SH-SY5Y (cell line): ENCODE measurements at regions not wholly inside any gene's neighbourhood (a gene's known extent, or its start where the extent isn't known, plus 50 kb on each side); places are given as distances from the start of the nearest gene placed in this dataset.

Experiments
- GATA2 ChIP-seq: IDR thresholded peaks from 2 replicates; pipeline ENCODE4 v1.6.1; 2011; ENCODE audit warnings: mild to moderate bottlenecking, low read depth, low read length
- GATA3 ChIP-seq: IDR thresholded peaks from 2 replicates; pipeline ENCODE4 v1.6.1; 2011; ENCODE audit warnings: low read depth, mild to moderate bottlenecking, low read length, moderate library complexity

DNA sequence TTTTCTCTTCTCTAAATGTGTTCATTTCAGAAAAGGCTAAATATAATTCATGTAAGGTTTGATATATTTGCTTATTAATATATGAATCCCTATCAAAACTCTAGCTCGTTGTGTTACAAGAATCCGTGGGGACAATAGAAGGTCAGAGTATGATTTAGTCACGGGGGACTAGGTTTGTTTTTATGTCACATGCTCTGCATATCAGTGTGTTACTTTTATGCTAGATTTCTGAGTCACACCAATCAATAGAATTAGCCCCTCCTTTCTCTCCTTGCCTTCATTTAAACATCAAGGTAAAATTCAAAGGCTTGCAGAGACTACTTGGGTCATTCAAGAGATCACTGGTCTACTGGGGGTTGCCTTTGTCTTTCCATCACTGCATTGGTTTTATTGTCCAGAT is 636.1 kb downstream of the NR2F2 start:
- TF ChIP-seq GATA3, result no peak
- TF ChIP-seq GATA2, result no peak

DNA sequence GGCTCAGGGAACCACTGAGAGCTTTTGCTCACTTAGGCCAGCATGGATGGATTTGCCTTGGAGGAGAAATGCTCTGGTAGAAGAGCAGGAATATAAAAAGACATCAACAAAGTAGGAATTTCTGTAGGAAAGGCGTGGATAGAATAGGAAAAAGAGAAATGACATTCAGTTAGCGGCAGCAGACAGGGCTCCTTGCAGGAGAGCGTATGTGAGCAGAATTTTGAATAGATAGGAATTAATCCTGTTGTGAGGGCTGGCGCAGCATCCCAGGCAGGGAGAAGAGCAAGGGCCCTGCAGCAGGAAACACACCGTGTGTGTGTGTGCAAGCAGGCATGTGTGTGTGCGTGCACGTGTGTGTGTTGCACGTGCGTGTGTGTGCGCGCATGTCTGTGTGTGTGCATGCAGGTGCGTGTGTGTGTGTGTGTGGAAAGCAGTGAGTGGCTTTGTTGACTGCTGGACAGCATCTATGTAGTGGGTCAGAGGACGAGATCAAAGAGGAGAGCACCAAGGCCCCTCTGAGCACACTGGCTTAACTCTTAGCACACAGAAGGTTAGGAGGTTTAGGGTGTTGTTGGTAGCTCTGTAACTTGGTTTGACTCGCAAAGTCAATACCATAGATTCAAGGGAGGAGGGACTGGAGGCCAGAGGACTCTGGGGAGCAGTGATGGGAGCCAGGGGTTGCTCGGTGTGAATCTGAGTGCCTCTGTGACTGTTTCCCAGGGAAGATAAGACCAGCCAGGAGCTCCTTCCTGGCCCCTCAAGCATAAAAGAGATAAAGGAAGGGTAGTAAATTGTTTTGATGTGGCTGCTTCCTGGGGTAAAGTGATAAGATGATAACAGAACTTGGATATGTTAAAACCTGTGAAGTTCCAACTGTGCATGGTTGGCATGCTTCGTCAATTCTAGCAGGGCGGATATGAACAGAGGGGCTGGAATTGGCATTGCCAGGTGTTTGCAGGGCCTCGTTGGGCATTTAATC is 639.5 kb downstream of the NR2F2 start:
- TF ChIP-seq GATA3, result no peak

DNA sequence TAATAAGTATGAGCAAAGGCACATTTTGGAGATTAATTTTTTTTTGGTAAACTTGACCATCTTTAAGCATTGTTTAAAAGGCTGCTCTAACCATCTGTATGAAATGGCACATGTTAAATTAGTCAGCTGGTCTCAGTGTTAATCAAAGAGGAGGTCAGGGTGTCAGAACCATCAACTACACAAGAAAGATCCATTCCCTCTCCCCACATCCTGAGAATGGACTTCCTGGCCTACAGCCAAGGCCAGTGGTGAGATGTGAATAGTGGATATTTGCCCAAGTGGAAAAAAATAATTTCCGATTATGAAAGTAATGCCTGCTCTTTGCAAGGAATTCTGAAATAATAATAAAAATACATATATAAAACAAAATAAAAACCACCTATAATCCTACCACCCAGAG is 641.7 kb downstream of the NR2F2 start:
- TF ChIP-seq GATA3 (no peak), GATA2 (no peak)

DNA sequence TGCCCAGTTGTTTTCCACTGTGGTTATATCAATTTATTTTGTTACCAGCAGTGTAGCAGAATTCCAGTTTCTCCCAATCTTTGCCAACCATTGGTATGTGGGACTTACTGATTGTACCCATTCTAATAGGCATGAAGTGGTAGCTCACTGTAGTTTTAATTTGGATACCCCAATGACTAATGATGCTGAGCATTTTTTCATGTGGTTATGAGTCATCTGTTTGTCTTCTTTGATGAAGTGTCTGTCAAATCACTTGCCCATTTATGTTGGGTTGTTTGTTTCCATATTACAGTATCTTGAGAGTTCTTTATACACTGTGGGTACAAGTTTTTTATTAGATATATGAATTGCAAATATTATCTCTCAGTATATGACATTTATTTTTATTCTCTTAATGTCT is 644.3 kb downstream of the NR2F2 start:
- TF ChIP-seq GATA2, result no peak
- no peak for TF ChIP-seq GATA3

DNA sequence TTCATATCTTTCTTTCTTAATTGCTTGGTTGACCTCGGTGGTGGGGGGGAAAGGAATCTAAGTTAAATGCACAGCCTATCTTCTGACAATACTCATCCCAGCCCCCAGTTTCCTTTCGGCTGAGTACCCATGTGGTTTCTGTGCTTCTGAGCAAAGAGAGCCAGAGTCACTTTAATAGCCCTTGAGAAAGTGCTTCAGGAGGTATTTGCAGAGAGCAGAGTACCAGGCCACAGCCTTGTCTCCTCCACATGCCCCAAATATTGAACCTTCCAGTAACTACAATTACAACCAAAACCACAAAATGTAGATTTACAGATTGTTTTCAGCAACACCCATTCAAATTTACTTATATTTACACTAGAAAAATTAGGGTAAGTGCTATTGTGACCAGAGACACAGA is 647.4 kb downstream of the NR2F2 start:
- no peak for TF ChIP-seq GATA2
- no peak for TF ChIP-seq GATA3

DNA sequence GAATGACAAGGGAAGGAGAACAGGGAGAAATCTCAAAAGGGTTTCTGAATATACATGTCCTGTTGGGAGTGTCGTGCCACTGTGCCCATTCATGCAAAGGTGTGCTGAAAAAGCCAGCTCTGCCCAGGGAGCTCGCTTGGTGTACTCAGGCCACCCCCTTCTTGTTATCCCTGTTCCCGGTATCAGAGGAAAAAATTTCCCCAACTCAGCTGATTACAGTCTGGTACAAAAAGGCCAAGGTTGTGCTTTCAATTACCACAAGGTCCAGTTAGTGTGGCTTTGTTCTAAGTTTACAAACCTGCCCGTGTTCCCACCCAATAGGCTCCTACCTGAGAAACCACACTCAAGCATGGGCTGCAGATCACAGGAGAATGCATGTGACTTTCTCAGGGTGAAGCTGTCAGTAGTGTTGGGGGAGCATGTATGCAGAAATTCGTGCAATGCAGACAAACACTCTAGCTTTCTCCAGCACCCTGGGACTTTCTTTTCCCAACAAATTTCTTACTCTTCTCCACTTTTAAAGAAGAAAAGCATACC is 648.5 kb downstream of the NR2F2 start:
- no peak for TF ChIP-seq GATA2
- no peak for TF ChIP-seq GATA3

DNA sequence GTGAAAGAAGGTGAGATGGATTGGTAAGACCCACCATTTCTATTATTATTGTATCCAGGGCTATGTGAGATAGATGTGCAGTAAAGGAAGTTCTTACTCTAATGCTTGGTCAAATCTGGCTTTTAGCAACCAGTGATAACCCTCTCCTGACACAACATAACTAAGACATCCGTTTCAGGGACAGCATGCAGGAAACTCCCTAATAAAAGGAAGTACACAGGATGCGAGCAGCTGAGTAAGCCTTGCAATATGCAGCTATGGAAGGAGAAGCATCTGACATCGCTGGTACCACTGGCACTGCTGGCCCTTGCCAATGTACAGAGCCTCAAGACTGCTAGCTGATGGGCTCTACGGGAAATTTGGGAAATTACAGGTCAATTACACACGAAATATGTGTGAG is 662.3 kb downstream of the NR2F2 start:
- no peak for TF ChIP-seq GATA2
- no peak for TF ChIP-seq GATA3

DNA sequence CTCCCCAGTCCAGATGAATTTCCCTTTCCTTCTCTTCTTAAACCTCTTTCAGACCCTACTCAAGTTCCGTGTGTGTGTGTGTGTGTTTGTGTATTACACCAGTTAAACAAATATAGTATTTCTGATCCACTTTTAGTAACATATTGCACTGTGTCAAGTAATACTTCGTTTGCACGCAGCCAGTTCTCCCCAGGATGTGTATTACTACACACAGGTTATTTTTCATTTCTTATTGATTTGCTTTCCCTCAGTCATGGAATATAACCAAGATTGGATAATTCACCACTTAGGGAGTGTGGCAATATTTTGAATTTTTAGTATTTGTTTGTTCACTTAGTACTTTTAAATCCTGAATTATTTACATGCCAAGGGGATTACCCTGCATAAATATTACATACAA is 667.0 kb downstream of the NR2F2 start:
- no peak for TF ChIP-seq GATA2
- TF ChIP-seq GATA3, result no peak

DNA sequence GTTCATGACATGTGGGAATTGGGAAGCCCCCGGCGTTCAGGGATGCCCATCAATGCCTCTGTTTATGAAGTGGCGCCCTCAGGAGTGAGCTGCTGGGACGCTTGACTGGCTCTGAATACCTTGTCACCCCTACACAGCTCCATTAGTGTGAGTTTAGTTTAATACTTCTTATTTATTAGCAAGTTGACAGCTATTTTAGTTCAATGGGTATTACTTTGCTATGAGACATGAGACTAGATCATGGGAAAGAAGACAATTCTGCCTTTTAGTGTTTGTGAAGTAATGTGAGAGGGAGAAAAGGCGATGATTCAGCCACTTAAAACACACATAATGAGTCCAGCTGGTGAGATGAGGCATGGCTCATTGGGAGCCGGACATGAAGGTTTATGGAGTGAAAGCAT is 678.5 kb downstream of the NR2F2 start:
- TF ChIP-seq GATA3 (no peak), GATA2 (no peak)

DNA sequence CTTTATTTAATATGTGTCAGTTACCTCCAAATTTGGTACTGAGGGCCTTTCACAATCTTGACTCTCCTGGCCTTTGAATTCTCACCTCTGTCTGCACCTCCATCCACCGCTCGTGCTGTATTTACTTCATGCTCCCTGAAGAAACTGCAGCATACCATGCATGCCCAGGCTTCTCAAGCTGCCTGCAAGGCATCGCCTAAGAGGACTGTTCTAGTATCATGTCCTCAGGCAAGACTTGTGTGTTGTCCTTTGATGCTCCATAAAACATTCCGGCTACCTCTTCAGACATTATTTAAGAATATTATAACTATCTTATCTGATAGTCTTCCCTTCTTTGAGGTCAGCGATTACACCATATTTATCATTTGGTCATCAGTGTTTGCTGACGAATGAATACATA is 682.5 kb downstream of the NR2F2 start:
- no peak for TF ChIP-seq GATA3
- TF ChIP-seq GATA2, result no peak

DNA sequence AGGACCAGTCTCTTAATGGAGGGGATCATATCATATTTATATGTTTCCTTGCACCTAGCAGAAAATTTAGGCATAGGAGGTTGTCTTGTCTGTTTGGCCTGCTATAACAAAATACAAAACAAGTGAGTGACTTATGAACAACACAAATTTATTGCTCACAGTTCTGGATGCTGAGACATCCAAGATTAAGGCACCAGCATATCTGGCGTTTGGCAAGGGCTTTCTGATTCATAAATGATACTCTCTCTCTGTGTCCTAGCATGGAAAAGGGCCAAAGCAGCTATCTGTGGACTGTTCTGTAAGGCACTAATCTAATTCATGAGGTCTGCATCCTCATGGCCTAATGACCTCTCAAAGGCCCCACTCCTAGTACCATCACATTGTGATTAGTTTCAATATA is 683.0 kb downstream of the NR2F2 start:
- no peak for TF ChIP-seq GATA3
- TF ChIP-seq GATA2, result no peak

DNA sequence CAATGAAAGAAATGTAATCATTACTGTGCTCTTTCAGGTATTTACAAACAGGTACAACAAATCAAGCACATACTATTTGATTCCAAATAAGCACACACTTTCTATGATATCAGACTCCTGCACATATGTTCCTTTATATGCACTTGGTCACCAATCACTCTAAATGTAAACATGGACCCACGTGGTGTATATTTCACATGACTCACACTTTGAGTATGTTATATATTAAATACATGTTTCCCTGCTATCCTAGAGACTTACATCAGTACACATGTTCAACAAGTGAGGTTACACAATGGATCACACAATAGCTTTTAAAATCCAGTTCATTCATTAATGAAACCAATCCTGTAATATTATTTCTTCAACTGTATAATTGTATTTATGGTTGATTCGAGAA is 683.5 kb downstream of the NR2F2 start:
- no peak for TF ChIP-seq GATA2
- no peak for TF ChIP-seq GATA3

DNA sequence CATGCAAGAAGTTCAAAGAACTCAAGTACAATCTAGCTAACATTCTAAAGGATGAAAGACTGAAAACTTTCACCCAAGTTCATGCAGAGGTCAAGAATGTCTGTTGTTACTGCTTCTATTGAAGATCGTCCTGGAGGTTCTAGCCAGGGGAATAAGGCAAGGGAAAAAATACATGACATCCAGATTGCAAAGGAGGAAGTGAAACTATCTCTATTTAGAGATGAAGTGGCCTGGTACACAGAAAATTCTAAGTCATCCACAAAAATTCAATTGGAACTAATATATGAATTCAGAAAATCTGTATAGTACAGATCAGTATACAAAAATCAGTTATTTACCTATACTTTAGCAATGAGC is 693.0 kb downstream of the NR2F2 start:
- TF ChIP-seq GATA2 (no peak), GATA3 (no peak)

DNA sequence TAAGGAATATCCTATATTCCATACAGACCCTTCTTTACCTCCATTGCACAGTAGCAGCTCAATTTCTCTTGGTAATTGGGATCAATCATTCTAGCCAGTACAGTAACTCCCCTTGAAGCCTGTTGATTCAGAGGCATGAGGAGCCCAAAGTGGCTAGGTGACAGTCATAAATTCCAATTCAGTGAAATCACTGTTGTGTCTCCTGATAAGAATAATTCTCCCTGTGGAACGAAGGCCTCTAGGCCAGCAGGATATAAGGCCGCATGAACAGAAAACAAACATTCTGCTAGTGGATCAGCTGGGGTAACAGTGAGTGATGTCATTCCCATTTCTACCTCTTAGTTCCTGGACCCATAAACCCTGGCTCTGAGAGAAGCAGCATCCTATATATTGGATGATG is 696.3 kb downstream of the NR2F2 start:
- TF ChIP-seq GATA2 (no peak), GATA3 (no peak)

DNA sequence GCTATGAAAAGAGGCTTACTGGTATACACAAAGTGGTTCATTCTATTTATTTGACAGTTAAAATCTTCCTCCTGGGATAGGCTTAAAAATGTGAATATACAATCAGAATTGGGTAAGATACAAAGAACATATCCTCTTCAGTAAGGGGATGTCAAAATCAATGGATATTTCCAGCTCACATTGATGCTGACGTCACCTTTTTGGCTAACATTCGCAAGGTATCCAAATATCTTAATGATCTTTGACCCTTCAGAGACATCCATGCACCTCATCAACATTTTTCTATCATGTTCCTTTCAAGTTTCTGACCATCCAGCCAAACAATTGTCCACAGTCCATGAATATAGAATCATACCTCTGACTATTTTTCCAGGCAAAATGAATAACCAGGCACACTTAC is 697.3 kb downstream of the NR2F2 start:
- TF ChIP-seq GATA2, result no peak
- TF ChIP-seq GATA3, result no peak
